HG03039 (cell line): ENCODE measurements at regions not wholly inside any gene's neighbourhood (a gene's known extent, or its start where the extent isn't known, plus 50 kb on each side); places are given as distances from the start of the nearest gene placed in this dataset.

ENCODE experiments used
- ATAC-seq: cut with Tn5 transposase; IDR thresholded peaks from one replicate; pipeline ENCODE4 v1.9.1; 2021; ENCODE audit warnings: mild to moderate bottlenecking, moderate library complexity; ENCODE audit not compliant: unreplicated experiment

- no peak for ATAC-seq
Measured at GRCh38 chr5:18829539-18829938, 1158.5 kb downstream of the CDH18 start.

DNA sequence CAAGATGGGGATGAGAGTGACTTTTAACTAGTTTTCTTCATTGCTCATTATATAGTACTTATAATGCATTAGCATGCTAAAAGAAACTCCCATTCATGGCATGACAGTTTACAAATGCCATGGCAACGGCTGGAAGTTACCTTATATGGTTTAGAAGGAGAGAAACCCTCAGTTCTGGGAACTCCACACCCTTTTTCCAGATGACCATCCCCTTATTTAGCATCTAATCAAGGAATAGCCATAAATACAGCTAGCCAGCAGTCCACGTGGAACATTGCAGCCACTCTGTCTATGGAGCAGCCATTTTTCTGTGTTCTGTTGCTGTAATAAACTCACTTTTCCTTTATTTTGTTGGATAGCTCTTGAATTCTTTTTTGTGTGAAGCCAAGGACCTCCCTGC, 1137.8 kb downstream of the CDH18 start:
- no peak for ATAC-seq

DNA sequence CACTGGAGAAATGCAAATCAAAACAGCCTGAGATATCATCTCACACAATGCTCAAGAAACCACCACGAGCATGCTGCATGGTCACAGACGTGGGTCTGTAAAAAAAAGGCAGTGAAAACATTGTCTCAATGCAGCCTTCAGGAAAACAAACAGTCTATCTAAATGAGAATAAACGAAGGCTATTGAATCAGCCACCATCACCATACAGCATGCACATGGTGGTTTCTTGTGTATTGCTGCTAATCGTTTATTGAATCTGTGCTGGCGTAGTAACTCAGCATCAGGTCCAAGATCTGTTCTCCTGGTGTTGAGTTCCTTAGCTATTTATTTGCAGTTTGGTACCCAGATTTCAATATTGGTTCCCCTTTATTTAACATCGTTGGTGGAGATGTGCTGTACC, 1115.0 kb downstream of the CDH18 start:
- ATAC-seq: no peak

GRCh38 chr5:18876565-18876964, 1111.4 kb downstream of the CDH18 start:
- no peak for ATAC-seq

GRCh38 chr5:18881615-18882014, 1106.4 kb downstream of the CDH18 start:
- ATAC-seq: no peak

DNA sequence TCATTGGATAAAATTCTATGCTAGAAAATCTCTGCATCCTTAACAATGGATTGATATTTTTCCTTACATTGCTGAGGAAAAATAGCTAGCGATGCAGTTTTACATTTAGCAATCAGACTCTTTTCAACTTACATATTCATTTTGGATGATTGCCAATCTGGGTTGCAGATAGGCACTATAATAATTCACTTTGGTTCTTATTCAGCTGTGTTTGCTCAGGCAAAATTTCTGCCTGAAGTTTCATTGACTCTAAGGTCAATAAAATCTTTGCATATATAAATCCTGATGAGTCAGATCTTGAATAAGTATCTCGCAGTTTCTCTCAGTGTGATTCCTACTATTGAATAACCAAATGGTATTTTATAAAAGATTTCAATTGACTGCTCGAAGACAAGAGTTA, 1105.8 kb downstream of the CDH18 start:
- no peak for ATAC-seq

- ATAC-seq: no peak
Measured at GRCh38 chr5:18888821-18889220, 1099.2 kb downstream of the CDH18 start.

- no peak for ATAC-seq
Measured at GRCh38 chr5:18900644-18901043, 1087.4 kb downstream of the CDH18 start.

DNA sequence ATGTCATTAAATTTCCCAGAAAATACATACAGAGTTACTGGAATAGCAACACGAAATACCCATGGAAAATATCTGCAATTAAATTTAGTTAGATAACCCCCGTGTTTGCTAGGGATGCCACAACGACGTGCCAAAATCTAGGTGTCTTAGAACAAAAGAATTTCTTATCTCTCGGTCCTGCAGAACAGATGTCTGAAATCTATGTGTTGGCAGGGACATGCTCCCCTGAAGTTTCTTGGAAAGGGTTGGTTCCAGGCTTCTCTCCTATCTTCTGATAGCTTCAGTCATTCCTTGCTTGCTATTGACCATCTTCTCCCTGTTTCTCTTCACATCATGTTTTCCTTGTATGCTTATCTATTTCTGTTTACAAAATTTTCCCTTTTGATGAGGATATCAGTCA, 1067.0 kb downstream of the CDH18 start:
- ATAC-seq: no peak

GRCh38 chr5:18932081-18932480, 1055.9 kb downstream of the CDH18 start:
- ATAC-seq: no peak

DNA sequence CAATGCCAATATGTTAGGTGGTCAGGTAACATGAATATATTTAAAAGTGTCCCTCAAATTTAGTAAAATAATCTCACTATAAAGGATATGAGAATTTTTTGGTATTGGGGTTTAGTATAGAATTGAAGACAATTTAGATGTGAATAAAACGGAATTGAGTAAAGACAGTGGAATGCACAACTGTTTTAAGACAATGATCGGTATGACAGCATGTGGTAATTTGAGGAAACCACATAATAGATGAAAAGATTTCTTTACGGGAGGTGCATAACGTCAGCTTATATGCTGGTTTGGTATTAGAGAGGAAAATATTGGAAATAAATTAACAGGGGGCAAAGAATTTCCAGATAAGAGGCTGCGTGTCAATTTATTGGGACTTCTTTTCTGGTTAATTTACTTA, 1043.2 kb downstream of the CDH18 start:
- no peak for ATAC-seq

- ATAC-seq: no peak
Measured at GRCh38 chr5:18954239-18954638, 1033.8 kb downstream of the CDH18 start.

GRCh38 chr5:18959535-18959934, 1028.5 kb downstream of the CDH18 start:
- ATAC-seq: no peak

GRCh38 chr5:18961234-18961633, 1026.8 kb downstream of the CDH18 start:
- no peak for ATAC-seq

DNA sequence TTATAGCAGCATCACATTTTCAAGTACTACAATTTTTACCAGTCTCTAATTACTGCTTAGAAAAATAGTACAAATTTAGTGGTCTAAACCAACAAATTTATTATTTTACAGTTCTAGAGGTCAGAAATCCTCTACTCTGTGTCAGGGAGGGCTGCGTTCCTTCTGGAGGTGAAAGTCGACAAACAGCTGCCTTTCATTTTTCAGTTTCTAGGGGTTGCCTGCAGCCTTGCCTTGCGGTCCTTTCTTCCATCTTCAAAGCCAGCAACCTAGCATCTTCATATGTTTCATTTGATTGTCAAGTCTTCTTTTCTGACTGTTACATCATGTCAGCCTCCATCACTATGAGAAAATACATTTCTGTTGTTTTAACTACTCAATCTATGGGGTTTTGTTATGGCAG, 1022.1 kb downstream of the CDH18 start:
- no peak for ATAC-seq

GRCh38 chr5:18967637-18968036, 1020.4 kb downstream of the CDH18 start:
- no peak for ATAC-seq

- no peak for ATAC-seq
Measured at GRCh38 chr5:18968966-18969365, 1019.0 kb downstream of the CDH18 start.

DNA sequence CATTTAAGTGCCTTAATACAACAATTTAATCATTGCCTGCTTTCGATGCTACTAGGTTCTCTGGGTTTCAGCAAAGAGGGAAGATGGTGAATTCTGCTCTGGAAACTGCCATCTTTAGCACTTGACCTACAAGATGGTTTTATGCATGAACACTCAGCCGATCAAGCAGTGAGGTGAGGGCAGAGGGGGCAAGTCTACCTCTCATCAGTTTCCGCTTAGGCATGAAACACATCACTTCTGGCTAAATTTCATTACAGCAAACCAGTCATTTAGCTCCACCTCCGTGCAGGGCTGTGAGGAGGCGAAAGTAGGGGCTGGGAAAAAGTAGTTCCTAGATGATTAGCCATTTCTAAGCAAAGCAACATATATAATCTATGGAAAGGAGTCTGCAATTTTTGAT, 1018.0 kb downstream of the CDH18 start:
- no peak for ATAC-seq

DNA sequence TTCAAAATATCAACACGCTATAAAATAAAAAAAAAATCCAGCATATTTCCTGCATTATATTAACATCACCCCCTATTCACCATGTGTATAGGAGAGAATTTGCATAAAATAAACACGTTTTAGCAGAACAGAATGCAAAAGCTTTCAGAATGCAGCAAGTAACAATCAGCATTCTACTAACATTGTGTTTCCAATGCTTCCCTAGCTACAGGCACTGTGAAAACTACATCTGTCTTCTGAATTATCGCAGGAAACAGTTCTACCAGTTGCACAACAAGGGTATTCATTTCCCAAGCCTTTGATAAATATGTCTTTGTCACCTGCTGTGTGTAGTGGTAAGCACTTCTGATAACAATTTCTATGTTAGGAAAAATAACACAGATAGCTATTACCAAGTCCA, 1015.8 kb downstream of the CDH18 start:
- ATAC-seq: no peak

DNA sequence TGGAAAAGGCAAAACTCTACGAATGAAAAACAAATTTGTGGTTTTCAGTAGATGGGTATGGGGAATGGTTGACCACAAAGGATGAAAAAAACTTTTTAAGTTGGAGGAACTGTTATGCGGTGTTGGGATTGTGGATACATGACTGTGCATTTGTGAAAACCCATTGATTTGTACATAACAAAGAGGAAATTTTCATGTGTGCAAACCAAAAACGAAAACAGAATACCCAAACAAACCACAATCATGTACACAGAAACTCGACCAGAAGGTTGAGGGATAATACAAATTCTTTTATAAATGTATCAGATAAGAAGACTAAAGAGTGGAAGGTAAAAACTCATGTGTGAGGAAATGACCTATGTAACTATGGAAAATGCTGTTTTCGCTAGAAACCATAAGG, 1012.4 kb downstream of the CDH18 start:
- no peak for ATAC-seq

DNA sequence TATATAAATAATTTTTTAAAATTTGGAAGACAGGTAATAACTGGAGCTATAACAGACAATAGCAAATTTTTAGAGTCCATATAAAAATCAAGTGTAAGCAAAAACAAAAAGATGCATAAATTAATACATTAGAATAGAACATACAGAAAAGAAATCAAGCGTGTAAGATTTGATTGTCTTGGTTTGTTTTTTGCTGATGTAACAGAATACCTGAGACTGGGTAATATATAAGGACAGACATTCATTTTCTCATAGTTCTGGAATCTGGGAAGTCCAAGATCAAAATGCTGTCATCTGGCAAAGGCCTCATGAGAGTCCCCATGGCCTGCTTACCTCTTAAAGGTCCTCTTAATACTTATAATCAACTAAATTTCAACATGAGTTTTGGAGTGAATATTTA, 1010.1 kb downstream of the CDH18 start:
- ATAC-seq: no peak

DNA sequence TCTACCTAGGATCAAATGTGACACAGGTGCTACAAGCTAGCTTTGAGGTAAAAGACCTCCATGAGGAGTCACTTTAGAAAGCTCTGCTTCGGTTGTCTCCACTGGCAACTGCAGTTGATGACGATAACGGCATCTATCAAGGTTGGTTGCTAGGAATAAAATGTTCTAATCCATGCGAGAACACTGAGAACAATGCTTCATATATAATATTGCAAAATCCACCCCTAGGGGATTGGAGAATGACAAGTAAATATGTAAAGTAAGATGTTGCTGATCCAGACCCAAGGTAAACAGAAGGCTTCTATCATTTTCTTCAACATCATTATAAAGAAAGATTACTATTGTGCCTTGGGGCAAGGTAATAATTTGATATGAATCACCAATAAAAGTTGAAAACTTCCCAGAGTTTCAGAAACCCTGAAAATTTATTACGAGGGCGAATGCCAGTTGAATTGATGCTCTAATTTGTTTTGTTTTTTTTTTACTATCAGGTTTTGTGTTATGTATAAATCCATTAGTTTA, 1003.4 kb downstream of the CDH18 start:
- no peak for ATAC-seq

- ATAC-seq: no peak
Measured at GRCh38 chr5:18985171-18985758, 1002.7 kb downstream of the CDH18 start.
